HG02759 (cell line): ENCODE measurements at regions not wholly inside any gene's neighbourhood (a gene's known extent, or its start where the extent isn't known, plus 50 kb on each side); places are given as distances from the start of the nearest gene placed in this dataset.
A peak's percentile ranks its signal among the peaks of the same experiment; 100 is the strongest.

Source experiments
- ATAC-seq: cut with Tn5 transposase; IDR thresholded peaks from one replicate; pipeline ENCODE4 v1.9.1; 2021; ENCODE audit warnings: mild to moderate bottlenecking, moderate library complexity; ENCODE audit not compliant: unreplicated experiment

DNA sequence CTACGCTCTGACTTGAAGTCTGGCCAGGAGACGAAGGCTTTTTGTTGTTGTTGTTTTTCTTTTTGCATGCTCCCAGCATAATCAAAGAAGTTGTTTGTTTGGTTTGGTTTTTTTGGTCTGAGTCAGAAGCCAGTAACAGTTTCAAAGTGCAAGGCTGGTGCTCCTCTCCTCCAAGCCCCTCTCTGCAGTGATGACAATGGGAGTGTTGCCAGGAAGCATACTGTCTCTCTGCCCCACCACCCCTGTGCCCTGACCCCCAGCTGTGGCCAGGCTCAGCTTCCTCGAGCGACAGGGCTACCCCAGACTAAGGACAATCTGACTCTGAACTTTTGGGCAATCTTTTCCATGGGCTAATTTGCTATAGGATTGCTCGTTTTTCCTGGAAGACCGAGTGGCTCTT, 173.8 kb upstream of the PITX1 start:
- no peak for ATAC-seq

DNA sequence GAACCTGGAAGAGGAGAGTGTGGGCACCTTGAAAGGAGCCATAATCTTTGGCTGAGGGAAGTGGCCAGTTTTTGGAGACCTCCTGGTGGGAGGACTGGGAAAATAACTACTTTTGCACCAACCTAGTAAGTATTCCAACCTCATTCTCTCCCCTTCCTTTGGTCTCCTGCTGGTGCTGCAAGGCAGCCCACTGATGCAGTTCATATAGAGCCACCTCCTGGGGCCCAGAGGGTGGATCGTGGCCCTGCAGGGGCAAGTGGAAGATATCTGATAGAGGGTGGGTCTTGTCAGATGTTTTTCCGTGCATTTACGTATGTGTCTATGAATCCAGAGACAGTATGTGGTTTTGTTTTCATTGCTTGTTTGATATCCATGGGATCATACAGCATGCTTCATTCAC, 172.8 kb upstream of the PITX1 start:
- no peak for ATAC-seq

DNA sequence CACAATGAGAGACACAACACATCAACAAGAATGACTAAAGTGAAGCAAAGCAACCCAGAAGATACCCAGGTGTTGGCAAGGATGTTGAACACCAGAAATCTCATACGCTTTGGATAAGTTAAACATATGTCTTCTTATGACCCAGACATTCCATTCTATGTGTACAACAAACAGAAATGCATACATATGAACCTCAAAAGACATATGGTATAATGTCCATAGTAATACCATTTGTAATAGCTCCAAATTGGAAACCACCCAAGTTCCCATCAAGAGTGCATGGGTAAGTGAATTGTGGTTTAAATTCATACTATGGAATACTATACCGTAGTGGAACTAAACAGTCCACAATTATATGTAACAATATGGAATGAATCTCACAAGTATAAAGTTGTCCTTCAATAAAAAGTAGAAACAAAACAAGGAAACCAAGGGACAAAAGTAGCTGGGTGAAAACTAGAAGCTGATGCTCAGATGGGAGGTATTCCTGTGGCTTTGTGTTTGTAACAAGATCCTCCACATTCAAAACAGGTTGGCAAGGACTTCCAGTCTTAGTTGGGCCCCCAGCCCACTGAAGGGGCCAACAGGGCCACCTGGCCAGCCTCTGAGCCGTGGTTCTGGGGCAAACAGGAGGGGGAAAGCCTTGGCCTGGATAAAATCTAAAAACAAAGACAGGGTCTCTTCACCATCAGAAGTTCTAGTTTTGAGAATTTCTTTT, 171.8 kb upstream of the PITX1 start:
- no peak for ATAC-seq

DNA sequence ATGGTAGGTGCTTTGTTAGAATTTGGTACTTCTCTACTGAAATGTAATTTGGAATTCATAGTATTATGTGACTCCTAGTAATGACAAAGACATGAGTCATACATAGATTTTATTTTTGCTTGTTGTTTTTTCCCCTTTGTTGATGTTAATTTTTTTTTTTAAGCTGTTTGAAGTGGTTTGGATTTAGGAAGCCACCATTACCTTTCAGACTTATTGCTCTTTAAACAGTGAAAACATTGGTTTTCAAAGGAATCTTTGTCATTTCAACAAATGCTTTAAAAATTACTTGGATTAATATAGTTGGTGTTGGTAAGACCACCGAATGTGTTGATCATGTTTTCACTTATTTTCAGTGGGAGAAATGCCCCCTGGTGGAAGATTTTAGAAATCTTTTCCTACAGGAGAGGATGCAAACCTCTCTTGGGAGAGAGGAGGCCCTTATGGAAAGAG, 170.1 kb upstream of the PITX1 start:
- ATAC-seq: no peak

DNA sequence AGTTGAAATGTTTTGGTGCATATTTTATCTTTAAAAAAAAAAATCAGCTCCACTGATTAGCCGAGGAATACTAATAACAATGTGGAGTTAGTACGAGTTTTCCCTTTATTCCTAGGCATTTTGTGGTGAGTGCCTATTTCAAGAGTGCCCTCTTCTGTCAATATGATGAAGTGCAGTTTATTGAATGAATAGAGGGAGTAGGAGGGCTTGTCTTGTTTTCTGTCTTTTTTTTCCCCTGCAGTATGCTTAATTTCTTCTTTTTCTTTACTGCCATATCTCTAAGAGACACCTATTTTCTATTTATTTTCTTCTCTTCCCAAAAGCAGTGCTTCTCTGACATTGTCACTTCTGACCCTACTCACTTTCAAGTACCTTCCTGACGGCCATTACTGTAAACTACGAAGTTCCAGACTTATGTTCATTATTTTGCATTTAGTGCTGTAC, 169.6 kb upstream of the PITX1 start:
- ATAC-seq: no peak

DNA sequence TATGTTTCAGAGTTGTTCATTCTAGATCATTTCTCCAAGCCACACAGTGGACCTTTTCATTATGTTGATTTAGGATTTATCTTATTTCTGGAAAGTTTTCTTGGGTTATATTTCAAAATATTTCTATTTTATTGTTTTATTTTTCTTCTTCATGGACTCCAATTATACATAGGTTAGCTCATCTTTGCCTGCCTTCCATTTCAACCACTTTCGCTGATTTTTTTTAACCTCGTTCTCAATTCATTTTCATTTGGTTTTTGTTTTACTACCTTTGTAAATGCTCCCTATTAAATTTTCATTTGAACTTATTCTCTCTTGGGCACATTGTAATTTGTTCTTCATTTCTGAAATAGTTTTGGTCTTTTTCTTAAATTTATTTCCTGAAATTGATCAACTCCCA, 169.0 kb upstream of the PITX1 start:
- no peak for ATAC-seq

DNA sequence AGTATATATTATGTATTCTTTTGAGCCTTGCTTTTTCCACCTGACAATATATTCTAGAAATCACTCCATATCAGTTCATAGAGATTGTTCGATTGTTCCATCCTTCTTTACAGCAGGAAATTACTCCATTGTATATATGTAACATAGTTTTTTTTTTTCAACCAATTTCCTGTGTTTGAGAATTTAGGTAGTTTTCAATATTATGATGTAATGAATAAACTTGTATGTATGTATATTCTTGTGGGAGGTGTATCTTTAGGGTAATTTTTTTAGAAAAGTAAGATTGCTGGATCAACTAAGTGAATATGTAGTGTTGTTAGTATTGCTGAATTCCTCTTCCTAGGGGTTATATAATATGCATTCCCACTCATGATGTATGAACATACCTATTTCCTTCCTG, 165.9 kb upstream of the PITX1 start:
- ATAC-seq: no peak

DNA sequence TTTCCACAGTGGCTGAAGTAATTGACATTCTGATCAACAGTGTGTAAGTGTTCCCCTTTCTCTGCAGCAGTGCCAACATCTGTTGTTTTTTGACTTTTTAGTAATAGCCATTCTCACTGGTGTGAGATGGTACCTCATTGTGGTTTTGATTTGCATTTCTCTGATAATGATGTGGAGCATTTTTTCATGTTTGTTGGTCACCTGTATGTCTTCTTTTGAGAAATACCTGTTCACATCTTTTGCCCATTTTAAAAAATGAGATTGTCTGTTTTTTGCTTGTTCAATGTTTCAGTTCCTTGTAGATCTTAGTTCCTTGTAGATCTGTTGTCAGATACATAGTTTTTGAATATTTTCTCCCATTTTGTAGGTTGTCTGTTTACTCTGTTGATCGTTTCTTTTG, 162.5 kb upstream of the PITX1 start:
- no peak for ATAC-seq

DNA sequence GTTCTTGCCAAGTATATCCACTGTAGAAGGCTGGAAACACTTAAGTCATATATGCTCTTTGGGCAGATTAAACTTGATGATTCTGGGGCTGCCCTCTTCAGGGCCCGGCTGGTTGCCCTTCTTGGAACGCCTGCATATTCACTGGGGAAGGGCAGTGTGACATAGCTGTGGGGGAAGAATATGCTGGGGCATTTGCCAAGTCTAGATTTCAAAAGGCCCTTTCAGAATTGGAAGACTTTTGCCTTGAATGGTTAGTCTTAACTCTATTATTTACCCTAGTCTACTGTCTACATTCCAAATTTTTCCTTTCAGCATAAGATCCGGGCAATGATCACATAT, 161.2 kb upstream of the PITX1 start:
- no peak for ATAC-seq

DNA sequence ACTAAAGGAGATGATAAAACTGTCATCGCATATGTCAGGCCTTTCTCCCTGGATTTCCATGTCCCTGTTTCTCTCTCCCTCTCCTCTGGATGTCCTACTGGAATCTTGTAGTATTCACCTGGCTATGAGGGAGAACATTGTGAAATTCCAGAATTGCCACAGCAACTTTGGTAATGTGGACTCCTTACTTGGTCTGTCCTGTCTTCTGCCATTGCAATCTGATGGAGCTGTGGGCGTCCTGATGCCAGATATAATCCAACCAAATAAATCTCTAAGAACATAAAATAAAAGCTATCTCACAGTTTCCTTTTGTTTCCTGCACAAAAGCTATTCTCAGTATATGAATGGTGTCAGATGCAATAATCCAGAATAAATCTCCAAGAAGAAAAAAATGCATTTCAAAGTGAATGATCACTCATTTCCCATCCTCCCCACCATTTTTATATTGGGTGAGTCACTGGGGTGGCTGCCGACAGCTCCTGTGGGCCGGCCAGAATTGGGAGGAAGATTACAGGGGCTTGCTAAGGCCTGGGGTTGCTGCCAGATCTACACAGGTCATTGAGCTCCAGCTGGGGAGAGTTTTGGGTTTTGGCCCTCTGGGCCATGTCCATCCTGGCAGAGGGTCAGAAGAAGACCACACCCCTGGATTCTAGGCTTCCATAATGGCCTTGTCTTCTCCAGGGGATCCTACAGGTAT, 160.7 kb upstream of the PITX1 start:
- ATAC-seq: no peak

DNA sequence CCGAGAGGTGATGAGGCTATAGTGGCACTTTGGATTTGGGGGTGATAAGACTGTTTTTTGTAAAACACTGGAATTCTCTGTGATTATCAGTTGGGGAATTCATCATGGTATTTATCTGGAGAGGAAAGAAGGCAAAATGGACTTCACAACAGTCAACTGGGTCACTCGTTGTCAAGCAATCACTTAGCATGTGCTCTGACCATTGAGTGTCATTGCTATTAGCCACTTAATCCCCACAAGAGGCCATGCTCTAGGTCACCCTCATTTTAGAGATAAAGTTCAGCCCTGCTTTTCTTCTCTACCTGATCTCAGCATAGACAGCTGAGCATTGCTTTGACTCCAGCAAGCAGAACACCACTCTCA, 160.1 kb upstream of the PITX1 start:
- no peak for ATAC-seq

DNA sequence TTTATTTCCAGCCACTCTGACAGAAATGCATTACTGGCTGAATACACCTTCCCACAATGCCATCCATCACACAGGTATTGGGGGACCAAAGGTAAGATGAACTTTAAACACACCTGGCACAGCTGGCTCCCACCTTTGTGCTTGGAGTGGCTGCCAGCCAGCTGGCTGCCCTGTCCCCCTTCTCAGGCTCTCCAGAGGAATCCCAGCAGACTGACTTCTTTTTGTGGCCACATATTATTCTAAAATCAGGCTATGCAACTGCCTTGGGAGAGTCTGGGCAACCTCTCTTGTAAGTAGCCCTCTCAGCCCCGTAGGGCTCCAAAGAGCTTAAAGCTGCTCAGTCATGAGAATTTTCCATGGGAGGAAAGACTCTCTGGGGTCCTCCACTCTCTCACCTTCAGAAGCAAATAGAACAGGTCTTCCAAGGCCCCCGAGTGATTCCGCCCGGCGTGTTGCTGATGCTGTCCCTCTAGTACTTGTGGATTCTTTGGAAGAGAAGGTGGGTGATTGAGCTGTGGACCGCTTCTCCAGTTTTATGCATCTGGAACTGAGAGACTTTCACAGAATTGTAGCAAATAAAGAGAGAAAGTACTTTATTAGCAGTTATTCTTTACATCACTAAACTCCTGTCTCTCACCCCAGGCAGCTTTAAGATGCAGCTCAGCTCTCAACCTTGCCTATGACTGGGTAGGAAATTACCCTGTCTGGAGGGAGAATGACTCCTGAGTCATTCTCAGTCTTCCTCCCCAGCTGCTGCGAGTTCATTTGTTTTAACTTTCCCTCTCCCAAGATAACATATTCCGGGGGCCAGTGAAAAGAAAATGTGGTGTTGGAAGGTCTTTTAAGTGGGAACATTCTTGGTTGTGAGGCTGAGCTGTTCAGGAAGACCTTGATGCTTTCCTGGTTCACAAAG, 159.4 kb upstream of the PITX1 start:
- ATAC-seq: no peak

DNA sequence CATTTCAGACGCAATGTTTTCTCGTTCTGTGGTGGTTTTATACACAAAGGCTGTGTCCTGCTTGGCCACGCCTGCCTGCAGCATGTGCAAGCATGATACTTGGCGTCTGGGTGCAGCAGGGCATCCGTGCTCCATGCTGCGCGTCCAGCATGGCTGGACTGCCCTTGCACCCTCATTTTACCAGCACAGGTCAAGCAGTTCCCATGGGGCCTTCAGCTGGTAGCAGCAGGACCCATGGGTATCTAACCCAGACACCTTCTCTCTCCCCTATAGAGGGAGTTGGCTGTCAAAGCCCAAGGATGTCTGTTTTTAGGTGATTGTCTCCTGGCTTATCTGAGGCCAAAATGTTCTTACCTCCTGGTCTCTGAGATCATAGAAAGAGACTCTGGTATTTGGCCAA, 158.3 kb upstream of the PITX1 start:
- no peak for ATAC-seq

DNA sequence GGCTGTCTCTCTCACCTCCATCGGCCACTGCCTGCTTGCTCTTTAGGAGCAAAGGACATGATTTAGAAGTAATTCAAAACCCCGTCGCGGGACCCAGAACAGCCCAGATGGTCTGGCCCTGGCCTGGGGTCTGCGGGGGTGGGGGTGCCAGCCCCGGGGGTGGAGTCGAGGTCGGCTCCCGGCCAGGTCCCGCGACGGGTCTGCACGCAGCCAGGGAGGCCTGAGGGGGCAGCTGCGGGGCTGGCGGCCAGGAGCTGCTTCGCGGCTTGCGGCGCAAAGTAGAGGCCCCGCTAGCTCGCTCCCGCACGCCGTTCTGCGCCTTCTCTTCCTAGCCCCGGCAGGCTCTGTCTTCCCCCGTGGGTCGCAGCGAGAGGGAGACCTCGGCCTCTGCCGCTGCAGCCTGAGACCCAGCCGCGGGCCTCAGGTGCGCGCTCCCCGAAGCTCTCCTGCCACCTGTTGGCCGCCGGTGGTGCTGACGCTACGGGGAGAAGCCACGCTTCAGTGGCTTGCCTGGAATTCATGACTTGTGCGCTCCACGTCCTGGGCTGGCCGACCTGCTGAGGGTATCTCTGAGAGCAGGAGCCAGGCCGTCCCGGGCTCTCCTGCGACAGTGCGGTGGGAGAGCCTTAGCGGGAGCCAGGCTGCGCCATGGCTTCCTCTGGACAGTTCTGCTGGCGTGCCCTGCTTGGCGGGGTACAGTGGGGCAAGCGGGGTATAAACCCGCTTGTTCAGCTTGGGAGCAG, 157.2 kb upstream of the PITX1 start:
- ATAC-seq: peak; percentile 97

DNA sequence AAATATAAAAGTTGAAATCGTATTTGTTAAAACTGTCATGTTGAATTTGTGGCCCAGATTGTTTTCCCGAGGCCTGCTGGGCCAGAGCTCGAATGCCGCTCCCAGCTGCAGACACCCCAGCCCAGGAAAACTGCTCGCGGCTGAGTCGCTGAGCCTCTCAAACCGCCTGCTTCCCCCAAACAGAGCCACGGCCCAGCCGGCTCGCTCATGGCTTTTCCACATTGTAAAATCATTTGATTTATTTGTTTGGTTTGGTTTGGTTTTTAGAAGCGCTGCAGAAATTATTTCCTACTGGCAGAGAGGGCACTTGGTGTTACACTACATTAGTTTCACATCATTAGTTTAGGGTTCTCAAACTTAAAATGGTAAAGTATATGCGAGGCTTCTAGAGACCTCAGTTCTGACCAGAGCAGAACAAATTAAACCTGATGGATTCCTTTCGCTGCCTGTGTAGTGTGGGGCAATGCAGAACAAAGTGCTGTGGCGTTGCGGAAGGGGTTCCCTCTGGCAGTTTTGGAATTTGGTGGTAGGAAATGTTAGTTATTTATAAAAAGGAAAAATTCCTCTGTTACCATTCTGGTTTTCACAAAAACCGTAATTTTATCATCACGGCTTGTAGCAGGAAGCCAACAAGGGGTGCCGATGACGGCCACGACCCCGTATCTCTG, 156.5 kb upstream of the PITX1 start:
- ATAC-seq: no peak

DNA sequence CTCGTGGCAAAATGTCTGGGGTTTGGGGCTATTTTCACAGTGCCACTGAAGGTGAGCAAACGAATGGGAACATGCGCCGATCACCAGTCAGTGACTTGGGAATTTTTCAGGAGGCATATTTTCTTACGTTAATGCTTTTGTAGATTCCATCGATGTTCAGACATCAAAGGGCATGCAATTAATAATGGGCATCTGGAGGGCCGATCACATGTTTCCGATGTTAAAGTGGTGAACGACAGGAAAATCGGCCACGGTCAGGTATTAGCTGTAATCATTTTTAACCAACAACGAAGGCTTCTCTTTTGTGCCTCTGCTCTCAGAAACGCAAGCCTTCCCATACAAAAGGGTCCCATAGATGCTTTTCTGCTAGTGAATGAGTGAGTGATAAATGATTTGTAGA, 155.0 kb upstream of the PITX1 start:
- no peak for ATAC-seq

DNA sequence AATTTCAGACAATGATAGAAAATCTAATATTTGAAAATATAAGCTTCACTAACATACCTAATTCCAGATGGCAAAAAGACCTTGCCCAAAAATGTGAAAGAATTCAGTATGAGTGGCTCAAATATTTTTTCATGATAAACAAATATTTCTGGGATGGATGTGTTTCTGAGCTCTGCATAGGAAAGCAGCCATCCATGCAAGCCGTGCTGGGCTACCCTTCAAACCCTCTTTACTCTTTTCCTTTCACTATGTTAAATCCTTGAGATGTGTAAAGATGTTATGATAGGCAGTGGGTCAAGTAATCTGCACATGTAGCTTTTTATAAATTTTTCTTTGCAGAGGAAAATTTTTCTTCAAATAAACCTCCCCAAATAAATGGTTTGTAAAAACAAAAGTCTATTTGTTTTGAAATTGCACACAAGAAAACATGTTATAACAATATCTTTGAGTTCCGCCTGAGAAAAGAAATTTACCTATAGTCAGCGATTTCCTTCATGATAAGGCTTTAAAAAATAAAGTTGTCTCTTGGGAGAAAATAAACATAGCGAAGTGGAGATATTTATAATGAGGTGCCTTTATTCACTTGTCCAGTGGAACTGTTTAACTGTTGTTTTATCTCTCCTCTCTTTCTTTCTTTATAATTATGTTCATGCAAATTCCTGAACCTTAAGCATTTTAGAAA, 154.3 kb upstream of the PITX1 start:
- no peak for ATAC-seq

DNA sequence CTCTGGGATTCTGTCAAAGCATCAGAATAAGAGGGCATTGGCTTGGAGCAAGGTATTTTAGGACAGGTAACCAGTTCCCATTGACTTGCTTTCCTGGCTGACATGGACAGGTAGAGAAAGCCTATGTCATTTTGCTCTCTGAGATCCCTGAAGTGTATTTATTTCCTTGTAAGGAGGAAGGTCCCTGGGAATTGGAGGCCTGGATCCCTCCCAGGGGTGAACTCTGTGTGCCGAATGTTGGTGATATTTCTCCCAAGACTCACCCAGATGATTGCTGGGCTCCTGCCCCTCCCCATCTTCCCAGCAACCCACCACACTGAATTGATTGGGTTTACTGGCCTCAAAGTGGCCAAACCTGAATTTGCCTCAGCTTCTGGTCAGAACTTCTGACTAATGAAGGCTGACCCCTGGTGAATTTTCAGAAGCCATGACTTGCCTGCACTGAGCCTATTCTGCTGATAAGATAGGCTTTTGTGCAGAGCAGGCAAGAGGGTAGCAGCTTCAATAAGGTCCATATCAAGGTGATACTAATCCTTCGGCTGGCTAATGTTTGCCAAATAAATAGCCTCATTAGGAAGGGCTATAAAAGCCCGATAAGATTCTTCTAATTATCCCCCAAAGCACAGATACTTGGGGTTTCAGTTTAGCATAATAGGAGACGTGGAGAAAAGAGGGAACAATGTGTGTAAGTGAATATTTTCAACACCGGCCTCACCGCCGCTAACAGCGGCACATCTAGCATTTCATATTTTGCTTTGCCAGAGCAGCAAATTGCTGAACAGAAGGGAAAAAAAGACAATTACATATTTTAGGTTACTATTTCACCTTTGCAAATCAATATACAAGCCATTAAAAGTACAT, 152.9 kb upstream of the PITX1 start:
- ATAC-seq: no peak

DNA sequence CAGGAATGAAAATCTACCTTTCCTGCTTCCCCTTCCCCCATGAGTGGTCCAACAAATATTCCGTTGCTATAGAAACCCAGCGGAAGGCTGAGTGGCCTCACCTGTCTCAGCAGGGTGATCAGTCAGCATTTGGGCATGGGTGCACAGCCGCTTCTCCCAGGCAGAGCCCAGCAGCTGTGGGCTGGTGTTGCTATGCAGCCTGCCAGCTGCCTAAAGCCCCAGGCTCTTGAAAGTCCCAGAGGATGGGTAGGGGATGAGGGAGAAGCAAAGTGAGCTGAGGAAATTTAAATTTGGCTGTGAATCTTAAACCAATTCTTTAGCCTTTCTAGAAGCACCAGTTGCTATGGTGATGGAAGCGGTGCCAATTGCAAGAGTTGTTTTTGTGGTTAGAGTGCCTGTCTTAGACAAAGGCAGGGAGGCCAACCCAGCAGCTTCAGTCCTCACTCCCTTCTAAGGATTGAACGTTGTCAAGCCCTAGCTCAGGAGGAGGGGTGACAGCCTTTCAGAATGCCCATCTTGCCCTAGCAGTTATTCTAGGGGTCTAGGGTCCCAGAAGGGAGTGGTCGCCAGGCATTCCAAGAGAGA, 151.5 kb upstream of the PITX1 start:
- no peak for ATAC-seq
